ENCODE measurements at regions not wholly inside any gene's neighbourhood (a gene's known extent, or its start where the extent isn't known, plus 50 kb on each side); places are given as distances from the start of the nearest gene placed in this dataset.

- Mint-ChIP-seq H3K9me3 (peaks cover 18% of the 10 kb centered on the region), H3K4me3 (no peak overlapping the region), H3K4me1 (ENCODE audit: low read depth) (no peaks in the 10 kb centered on the region), H3K27ac (no peak overlapping the region), H3K27me3 (peaks cover 6% of the 10 kb centered on the region), H3K36me3 (ENCODE audit: low read depth) (no peaks in the 10 kb centered on the region)
- intact Hi-C loops (cut with micrococcal nuclease): no loop called here
- no peak for TF ChIP-seq CTCF (IDR thresholded peaks at IDR 0.05)
- DNase-seq (no peak), ATAC-seq (no peak)
- ChIA-PET POLR2A (no interaction called here), CTCF (no interaction called here)
Observed at GRCh38 chr6:4379958-4380357, 244.6 kb upstream of the ECI2 start.

GRCh38 chr6:4378319-4378996 is 243.1 kb upstream of the ECI2 start:
- H3K27me3 Mint-ChIP-seq: peaks cover 6% of the 10 kb centered on the region

GRCh38 chr6:4377603-4378002 is 242.2 kb upstream of the ECI2 start:
- ATAC-seq: no peak
- H3K27ac Mint-ChIP-seq: no peak overlapping the region
- no peak for DNase-seq
- no peaks in the 10 kb centered on the region for H3K9me3 Mint-ChIP-seq
- intact Hi-C loops (cut with micrococcal nuclease): no loop called here
- H3K27me3 Mint-ChIP-seq: peaks cover 6% of the 10 kb centered on the region
- ChIA-PET CTCF (no interaction called here), POLR2A (no interaction called here)
- no peak overlapping the region for H3K4me3 Mint-ChIP-seq
- H3K4me1 Mint-ChIP-seq (ENCODE audit: low read depth): no peaks in the 10 kb centered on the region
- H3K36me3 Mint-ChIP-seq (ENCODE audit: low read depth): no peaks in the 10 kb centered on the region
- TF ChIP-seq CTCF (IDR thresholded peaks at IDR 0.05): no peak

More at GRCh38 chr6:4378319-4378996, 243.1 kb upstream of the ECI2 start:
- no peak overlapping the region for H3K27ac Mint-ChIP-seq
- intact Hi-C loops (cut with micrococcal nuclease): no loop called here
- ATAC-seq: no peak
- CTCF ChIA-PET: no interaction called here
- POLR2A ChIA-PET: no interaction called here
- no peaks in the 10 kb centered on the region for H3K36me3 Mint-ChIP-seq (ENCODE audit: low read depth)
- no peaks in the 10 kb centered on the region for H3K4me1 Mint-ChIP-seq (ENCODE audit: low read depth)
- peaks cover 6% of the 10 kb centered on the region for H3K9me3 Mint-ChIP-seq
- no peak for DNase-seq
- TF ChIP-seq CTCF (IDR thresholded peaks at IDR 0.05): no peak
- H3K4me3 Mint-ChIP-seq: no peak overlapping the region

- no peaks in the 10 kb centered on the region for H3K4me1 Mint-ChIP-seq (ENCODE audit: low read depth)
- H3K9me3 Mint-ChIP-seq: no peaks in the 10 kb centered on the region
- no peak overlapping the region for H3K27ac Mint-ChIP-seq
- CTCF ChIA-PET: no interaction called here
- ATAC-seq (no peak), DNase-seq (no peak)
- no peak overlapping the region for H3K4me3 Mint-ChIP-seq
- H3K36me3 Mint-ChIP-seq (ENCODE audit: low read depth): no peaks in the 10 kb centered on the region
- intact Hi-C loops (cut with micrococcal nuclease): no loop called here
- POLR2A ChIA-PET: no interaction called here
- no peak for TF ChIP-seq CTCF (IDR thresholded peaks at IDR 0.05)
- H3K27me3 Mint-ChIP-seq: no peaks in the 10 kb centered on the region
Observed at GRCh38 chr6:4374216-4374615, 238.8 kb upstream of the ECI2 start.

GRCh38 chr6:4372866-4373265 is 237.5 kb upstream of the ECI2 start:
- no peak overlapping the region for H3K27ac Mint-ChIP-seq
- CTCF ChIA-PET: no interaction called here
- no peak for TF ChIP-seq CTCF (IDR thresholded peaks at IDR 0.05)
- no peaks in the 10 kb centered on the region for H3K27me3 Mint-ChIP-seq
- no peaks in the 10 kb centered on the region for H3K36me3 Mint-ChIP-seq (ENCODE audit: low read depth)
- no peak for ATAC-seq
- H3K9me3 Mint-ChIP-seq: no peaks in the 10 kb centered on the region
- DNase-seq: no peak
- no peaks in the 10 kb centered on the region for H3K4me1 Mint-ChIP-seq (ENCODE audit: low read depth)
- intact Hi-C loops (cut with micrococcal nuclease): no loop called here
- POLR2A ChIA-PET: no interaction called here
- no peak overlapping the region for H3K4me3 Mint-ChIP-seq

All from activated CD8-positive, alpha-beta T cell treated with anti-CD3 and anti-CD28 coated beads for 36 hours (primary cell).